HEK293 (cell line): ENCODE measurements at regions not wholly inside any gene's neighbourhood (a gene's known extent, or its start where the extent isn't known, plus 50 kb on each side); places are given as distances from the start of the nearest gene placed in this dataset.

ENCODE experiments used
- CTCF ChIA-PET: fragments of 350-600 bp; formaldehyde crosslinking; extraction: SDS; loops from one replicate; lab custom pipeline; 2021; ENCODE audit warnings: antibody characterized with exemption; lab: Yijun Ruan, JAX
- POLR2A ChIA-PET: fragments of 300-600 bp; formaldehyde crosslinking; extraction: SDS; loops from one replicate; lab custom pipeline; 2020; ENCODE audit warnings: antibody characterized with exemption, inconsistent platforms; lab: Yijun Ruan, JAX
- H3K27ac ChIP-seq: fragments of 200-500 bp; sonication (Bioruptor generic); 2 replicates; pipeline ENCODE4 v1.5.1; 2014; ENCODE audit warnings: low read depth, low read length, control low read depth, inconsistent platforms; ENCODE audit errors: extremely low read depth
- H3K36me3 ChIP-seq, 2 experiments: fragments of 200-500 bp in 1 of 2; sonication (Bioruptor generic) in 1 of 2; 1 replicate in 1 of 2; 2 replicates in 1 of 2; pipeline ENCODE4 v1.5.1; 2014 to 2017; ENCODE audit warnings: inconsistent platforms in 2 of 2, low read length in 2 of 2; ENCODE audit not compliant: control insufficient read depth in 2 of 2, insufficient read depth in 1 of 2
- H3K4me1 ChIP-seq: fragments of 200-500 bp; sonication (Bioruptor generic); 2 replicates; pipeline ENCODE4 v1.5.1; 2014; ENCODE audit warnings: mild to moderate bottlenecking, low read length, inconsistent platforms; ENCODE audit not compliant: control insufficient read depth, insufficient read depth
- H3K4me3 ChIP-seq: 2 replicates; pipeline ENCODE4 v1.5.1; 2011; ENCODE audit warnings: low read depth, mild to moderate bottlenecking, control low read depth, low read length, moderate library complexity
- H3K9me3 ChIP-seq: fragments of 200-500 bp; sonication (Bioruptor generic); 2 replicates; pipeline ENCODE4 v1.5.1; 2014; ENCODE audit warnings: low read depth, low read length, inconsistent platforms; ENCODE audit not compliant: control insufficient read depth, insufficient read depth
- ATF2 ChIP-seq: fragments of 450-650 bp; formaldehyde crosslinking; IDR thresholded peaks from 2 replicates; pipeline ENCODE4 v1.5.1; 2016; ENCODE audit warnings: missing biosample characterization, missing genetic modification characterization, low read depth
- CTCF ChIP-seq: fragments of 450-650 bp; formaldehyde crosslinking; IDR thresholded peaks from 2 replicates; pipeline ENCODE4 v1.5.1; 2016; ENCODE audit warnings: missing biosample characterization, missing genetic modification characterization
- IKZF3 ChIP-seq: fragments of 450-650 bp; IDR thresholded peaks from 2 replicates; pipeline ENCODE4 v1.5.0; 2018; ENCODE audit warnings: missing biosample characterization, mild to moderate bottlenecking, missing genetic modification characterization, moderate library complexity
- KLF16 ChIP-seq: fragments of 450-650 bp; formaldehyde crosslinking; IDR thresholded peaks from 2 replicates; pipeline ENCODE4 v1.5.1; 2017; ENCODE audit warnings: missing biosample characterization, missing genetic modification characterization
- OSR2 ChIP-seq: fragments of 450-650 bp; formaldehyde crosslinking; IDR thresholded peaks from 2 replicates; pipeline ENCODE4 v1.5.1; 2016; ENCODE audit warnings: missing biosample characterization, missing genetic modification characterization
- PRDM2 ChIP-seq: fragments of 450-650 bp; formaldehyde crosslinking; IDR thresholded peaks from 2 replicates; pipeline ENCODE4 v1.5.1; 2016; ENCODE audit warnings: missing biosample characterization, missing genetic modification characterization, borderline replicate concordance
- REPIN1 ChIP-seq: fragments of 450-650 bp; formaldehyde crosslinking; IDR thresholded peaks from 2 replicates; pipeline ENCODE4 v1.5.1; 2017; ENCODE audit warnings: missing biosample characterization, missing genetic modification characterization, low read depth
- TSHZ1 ChIP-seq: fragments of 450-650 bp; formaldehyde crosslinking; IDR thresholded peaks from 2 replicates; pipeline ENCODE4 v1.5.1; 2016; ENCODE audit warnings: missing biosample characterization, missing genetic modification characterization, borderline replicate concordance
- ZBTB26 ChIP-seq: fragments of 450-650 bp; formaldehyde crosslinking; optimal IDR thresholded peaks from 2 replicates; pipeline ENCODE3; 2016; ENCODE audit warnings: missing biosample characterization, mild to moderate bottlenecking, missing genetic modification characterization
- ZEB2 ChIP-seq: fragments of 450-650 bp; formaldehyde crosslinking; IDR thresholded peaks from 2 replicates; pipeline ENCODE4 v1.5.1; 2016; ENCODE audit warnings: missing biosample characterization, missing genetic modification characterization
- ZNF140 ChIP-seq: fragments of 450-650 bp; formaldehyde crosslinking; IDR thresholded peaks from 2 replicates; pipeline ENCODE4 v1.5.1; 2016; ENCODE audit warnings: missing biosample characterization, missing genetic modification characterization
- ZNF266 ChIP-seq: fragments of 450-650 bp; formaldehyde crosslinking; IDR thresholded peaks from 2 replicates; pipeline ENCODE4 v1.5.1; 2016; ENCODE audit warnings: missing biosample characterization, missing genetic modification characterization, low read depth
- ZNF354C ChIP-seq: fragments of 450-650 bp; formaldehyde crosslinking; IDR thresholded peaks from 2 replicates; pipeline ENCODE4 v1.5.1; 2016; ENCODE audit warnings: missing biosample characterization, missing genetic modification characterization, low read depth, borderline replicate concordance
- ZNF37A ChIP-seq: fragments of 450-650 bp; IDR thresholded peaks from 2 replicates; pipeline ENCODE4 v1.5.1; 2018; ENCODE audit warnings: missing biosample characterization, missing genetic modification characterization
- ZNF433 ChIP-seq: fragments of 450-650 bp; formaldehyde crosslinking; IDR thresholded peaks from 2 replicates; pipeline ENCODE4 v1.5.1; 2016; ENCODE audit warnings: missing biosample characterization, missing genetic modification characterization, low read depth
- ZNF501 ChIP-seq: fragments of 450-650 bp; formaldehyde crosslinking; IDR thresholded peaks from 2 replicates; pipeline ENCODE4 v1.5.1; 2016; ENCODE audit warnings: missing biosample characterization, missing genetic modification characterization
- ZSCAN18 ChIP-seq: fragments of 450-650 bp; formaldehyde crosslinking; IDR thresholded peaks from 2 replicates; pipeline ENCODE4 v1.5.1; 2016; ENCODE audit warnings: missing biosample characterization, missing genetic modification characterization

- Histone ChIP-seq H3K36me3 (no peaks in the 10 kb centered on the region), H3K9me3 (no peaks in the 10 kb centered on the region), H3K27ac (no peak overlapping the region), H3K4me3 (no peak overlapping the region), H3K4me1 (peaks cover 13% of the 10 kb centered on the region)
- CTCF ChIA-PET = interaction anchor here (0.7 to 1.1 kb wide), 2 partner anchors 19 to 355 kb away, joined by 3 read pairs; no protein-coding TSS in a partner anchor
- TF ChIP-seq ZBTB26 (tag by site-specific recombination) = no peak
- no peak for TF ChIP-seq IKZF3
- TF ChIP-seq ZSCAN18 (tag by site-specific recombination) = no peak
- no peak for TF ChIP-seq ATF2 (tag by site-specific recombination)
- no peak for TF ChIP-seq ZNF501 (tag by site-specific recombination)
- POLR2A ChIA-PET = no interaction called here
Measured at GRCh38 chr6:79423216-79423615, 114.0 kb downstream of the LCA5 start.

GRCh38 chr6:79422666-79423065 lies 114.6 kb downstream of the LCA5 start:
- Histone ChIP-seq H3K4me1 (peaks cover 13% of the 10 kb centered on the region), H3K36me3 (no peaks in the 10 kb centered on the region), H3K27ac (no peak overlapping the region), H3K9me3 (no peaks in the 10 kb centered on the region), H3K4me3 (no peak overlapping the region)
- POLR2A ChIA-PET = no interaction called here
- CTCF ChIA-PET = interaction anchor here (0.7 to 1.2 kb wide), 3 partner anchors 8 to 355 kb away, joined by 3 read pairs; no protein-coding TSS in a partner anchor
- TF ChIP-seq OSR2 = no peak
- TF ChIP-seq ZNF266 = no peak
- TF ChIP-seq ZNF433 (tag by site-specific recombination) = no peak
- no peak for TF ChIP-seq KLF16
- TF ChIP-seq CTCF (tag by site-specific recombination) = no peak
- TF ChIP-seq ZEB2 (tag by site-specific recombination) = no peak
- TF ChIP-seq ZNF140 (tag by site-specific recombination) = no peak
- TF ChIP-seq PRDM2 (tag by site-specific recombination) = no peak
- no peak for TF ChIP-seq ZNF37A
- no peak for TF ChIP-seq REPIN1
- no peak for TF ChIP-seq TSHZ1
- TF ChIP-seq ZNF354C (tag by site-specific recombination) = no peak
